ENCODE measurements at regions not wholly inside any gene's neighbourhood (a gene's known extent, or its start where the extent isn't known, plus 50 kb on each side); places are given as distances from the start of the nearest gene placed in this dataset.

DNA sequence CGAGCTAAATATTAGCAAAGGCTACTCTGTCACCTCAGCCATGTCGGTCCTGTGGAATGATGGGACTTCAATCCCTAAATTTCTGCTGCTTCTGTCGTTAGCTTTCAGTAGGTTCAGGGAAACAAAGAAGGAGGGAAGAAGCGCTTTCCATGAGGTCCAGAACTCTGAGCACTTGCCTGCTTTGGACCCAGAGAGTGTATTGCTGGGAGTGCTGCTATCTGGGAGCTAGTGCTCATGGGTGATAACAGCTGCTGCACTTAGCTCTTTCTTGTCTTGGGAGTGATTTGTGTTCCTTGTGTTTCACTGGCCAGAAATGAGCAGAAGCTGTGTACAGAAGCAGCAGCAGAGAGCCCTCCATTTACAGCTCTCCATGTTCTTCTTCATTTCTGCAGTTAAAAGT lies 369.8 kb downstream of the DIPK2A start:
- no TSS peak for BruUV-seq (replicated peaks)
- CTCF ChIA-PET, result no interaction called here
- TF ChIP-seq, protein P1, sequence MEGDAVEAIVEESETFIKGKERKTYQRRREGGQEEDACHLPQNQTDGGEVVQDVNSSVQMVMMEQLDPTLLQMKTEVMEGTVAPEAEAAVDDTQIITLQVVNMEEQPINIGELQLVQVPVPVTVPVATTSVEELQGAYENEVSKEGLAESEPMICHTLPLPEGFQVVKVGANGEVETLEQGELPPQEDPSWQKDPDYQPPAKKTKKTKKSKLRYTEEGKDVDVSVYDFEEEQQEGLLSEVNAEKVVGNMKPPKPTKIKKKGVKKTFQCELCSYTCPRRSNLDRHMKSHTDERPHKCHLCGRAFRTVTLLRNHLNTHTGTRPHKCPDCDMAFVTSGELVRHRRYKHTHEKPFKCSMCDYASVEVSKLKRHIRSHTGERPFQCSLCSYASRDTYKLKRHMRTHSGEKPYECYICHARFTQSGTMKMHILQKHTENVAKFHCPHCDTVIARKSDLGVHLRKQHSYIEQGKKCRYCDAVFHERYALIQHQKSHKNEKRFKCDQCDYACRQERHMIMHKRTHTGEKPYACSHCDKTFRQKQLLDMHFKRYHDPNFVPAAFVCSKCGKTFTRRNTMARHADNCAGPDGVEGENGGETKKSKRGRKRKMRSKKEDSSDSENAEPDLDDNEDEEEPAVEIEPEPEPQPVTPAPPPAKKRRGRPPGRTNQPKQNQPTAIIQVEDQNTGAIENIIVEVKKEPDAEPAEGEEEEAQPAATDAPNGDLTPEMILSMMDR (IDR thresholded peaks at IDR 0.05; ENCODE audit: unreplicated experiment), result no peak
- intact Hi-C loops (cut with micrococcal nuclease; ENCODE audit: unreplicated experiment), result no loop called here
- Mint-ChIP-seq H3K4me1 (ENCODE audit: low read depth, unreplicated experiment) (peaks cover 20% of the 10 kb centered on the region), H3K9me3 (ENCODE audit: low read depth, unreplicated experiment) (peaks cover 2% of the 10 kb centered on the region), H3K27me3 (ENCODE audit: unreplicated experiment) (no peaks in the 10 kb centered on the region), H3K36me3 (ENCODE audit: insufficient read depth, unreplicated experiment) (no peaks in the 10 kb centered on the region), H3K4me3 (ENCODE audit: low read depth, unreplicated experiment) (no peak overlapping the region), H3K27ac (ENCODE audit: unreplicated experiment) (no peak overlapping the region)
- DNase-seq, result no peak

DNA sequence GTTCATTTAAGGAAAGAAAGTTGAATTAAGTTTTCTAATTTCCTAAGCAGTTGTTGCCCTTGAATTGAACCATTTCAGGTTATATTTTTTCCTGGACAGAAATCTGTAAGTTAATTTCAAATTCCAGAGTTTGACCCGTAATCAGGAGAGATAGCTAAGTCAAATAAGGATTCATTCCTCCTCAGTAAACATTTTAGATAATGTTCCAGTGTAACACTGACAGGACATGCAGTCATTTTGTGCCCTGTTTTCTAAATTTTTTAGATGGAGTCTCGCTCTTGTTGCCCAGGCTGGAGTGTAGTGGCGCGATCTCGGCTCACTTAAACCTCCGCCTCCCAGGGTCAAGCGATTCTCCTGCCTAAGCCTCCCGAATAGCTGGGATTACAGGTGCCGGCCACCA lies 371.7 kb downstream of the DIPK2A start:
- Mint-ChIP-seq H3K9me3 (ENCODE audit: low read depth, unreplicated experiment) (peaks cover 2% of the 10 kb centered on the region), H3K27ac (ENCODE audit: unreplicated experiment) (no peak overlapping the region), H3K27me3 (ENCODE audit: unreplicated experiment) (no peaks in the 10 kb centered on the region), H3K4me1 (ENCODE audit: low read depth, unreplicated experiment) (peaks cover 20% of the 10 kb centered on the region), H3K36me3 (ENCODE audit: insufficient read depth, unreplicated experiment) (no peaks in the 10 kb centered on the region), H3K4me3 (ENCODE audit: low read depth, unreplicated experiment) (no peak overlapping the region)
- intact Hi-C loops (cut with micrococcal nuclease; ENCODE audit: unreplicated experiment), result no loop called here
- BruUV-seq (replicated peaks), result no TSS peak
- TF ChIP-seq, protein P1 (IDR thresholded peaks at IDR 0.05; ENCODE audit: unreplicated experiment), result no peak
- CTCF ChIA-PET, result no interaction called here
- DNase-seq, result no peak

GRCh38 chr3:144343777-144344176 lies 372.2 kb downstream of the DIPK2A start:
- H3K36me3 Mint-ChIP-seq (ENCODE audit: insufficient read depth, unreplicated experiment), result no peaks in the 10 kb centered on the region
- DNase-seq, result no peak
- H3K4me1 Mint-ChIP-seq (ENCODE audit: low read depth, unreplicated experiment), result peaks cover 20% of the 10 kb centered on the region
- CTCF ChIA-PET, result no interaction called here
- BruUV-seq (replicated peaks), result no TSS peak
- H3K4me3 Mint-ChIP-seq (ENCODE audit: low read depth, unreplicated experiment), result no peak overlapping the region
- intact Hi-C loops (cut with micrococcal nuclease; ENCODE audit: unreplicated experiment), result no loop called here
- H3K27ac Mint-ChIP-seq (ENCODE audit: unreplicated experiment), result peak overlapping the region; percentile 41
- peaks cover 2% of the 10 kb centered on the region for H3K9me3 Mint-ChIP-seq (ENCODE audit: low read depth, unreplicated experiment)
- TF ChIP-seq, protein P1 (IDR thresholded peaks at IDR 0.05; ENCODE audit: unreplicated experiment), result no peak
- H3K27me3 Mint-ChIP-seq (ENCODE audit: unreplicated experiment), result no peaks in the 10 kb centered on the region

GRCh38 chr3:144344925-144345548 lies 373.4 kb downstream of the DIPK2A start:
- H3K9me3 Mint-ChIP-seq (ENCODE audit: low read depth, unreplicated experiment), result peaks cover 2% of the 10 kb centered on the region
- intact Hi-C loops (cut with micrococcal nuclease; ENCODE audit: unreplicated experiment), result no loop called here
- no peaks in the 10 kb centered on the region for H3K27me3 Mint-ChIP-seq (ENCODE audit: unreplicated experiment)
- CTCF ChIA-PET, result no interaction called here
- DNase-seq, result no peak
- H3K4me3 Mint-ChIP-seq (ENCODE audit: low read depth, unreplicated experiment), result no peak overlapping the region
- no TSS peak for BruUV-seq (replicated peaks)
- TF ChIP-seq, protein P1 (IDR thresholded peaks at IDR 0.05; ENCODE audit: unreplicated experiment), result no peak
- peaks cover 24% of the 10 kb centered on the region for H3K4me1 Mint-ChIP-seq (ENCODE audit: low read depth, unreplicated experiment)
- no peaks in the 10 kb centered on the region for H3K36me3 Mint-ChIP-seq (ENCODE audit: insufficient read depth, unreplicated experiment)
- H3K27ac Mint-ChIP-seq (ENCODE audit: unreplicated experiment), result no peak overlapping the region

Data from Calu3 (cell line).